GM20000 (cell line): ENCODE measurements at regions not wholly inside any gene's neighbourhood (a gene's known extent, or its start where the extent isn't known, plus 50 kb on each side); places are given as distances from the start of the nearest gene placed in this dataset.
"Not testable (repeated sequence)": the region's sequence is repeated elsewhere in the genome, so short reads cannot be mapped to it uniquely, and the experiment has no call there.

Experiments used
- DNase-seq: peaks from one replicate; pipeline ENCODE4 v3.0.0; 2012; ENCODE audit warnings: low spot score
- CTCF ChIP-seq: IDR thresholded peaks from 2 replicates; pipeline ENCODE4 v1.5.1; 2012; ENCODE audit warnings: mild to moderate bottlenecking, control low read depth; ENCODE audit errors: extremely low read depth, missing control alignments

DNA sequence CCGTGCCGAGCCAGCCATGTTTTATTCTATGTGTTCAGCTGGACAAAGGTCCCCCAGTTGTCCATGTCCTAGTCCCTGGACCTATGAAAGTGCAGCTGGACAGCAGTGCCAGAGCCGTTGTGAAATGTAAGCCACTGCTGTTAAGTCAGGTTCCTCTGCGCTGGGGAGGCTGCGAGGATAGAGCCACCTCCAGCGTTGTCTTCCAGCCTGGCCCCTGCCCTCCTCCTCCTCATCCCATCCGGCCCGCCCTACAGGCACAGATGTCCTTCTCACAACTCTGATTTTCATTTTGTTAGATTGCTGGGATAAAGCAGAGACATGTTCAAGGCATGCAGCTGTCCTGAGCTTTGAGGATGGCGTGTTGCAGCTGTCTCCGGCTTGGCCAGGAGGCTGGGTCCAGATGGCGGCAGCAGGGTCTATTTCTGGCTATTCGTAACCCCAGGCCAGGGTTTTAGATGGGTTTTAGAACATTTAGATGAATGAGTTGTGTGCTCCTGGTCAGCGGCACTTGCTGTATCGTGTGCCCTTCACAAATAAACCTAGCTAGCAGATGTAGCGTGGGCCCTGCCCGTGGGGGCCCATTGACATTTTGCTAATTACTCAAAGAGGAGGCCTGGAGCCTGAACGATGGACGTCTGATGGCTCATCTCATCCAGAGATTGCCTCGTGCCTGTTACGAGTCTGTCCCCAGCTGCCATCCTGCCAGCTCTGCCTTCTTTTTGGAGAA is 185.7 kb downstream of the LAT start:
- not testable (repeated sequence) for DNase-seq

- not testable (repeated sequence) for DNase-seq
These were observed 184.6 kb downstream of the LAT start for GRCh38 chr16:29169295-29169994.

DNA sequence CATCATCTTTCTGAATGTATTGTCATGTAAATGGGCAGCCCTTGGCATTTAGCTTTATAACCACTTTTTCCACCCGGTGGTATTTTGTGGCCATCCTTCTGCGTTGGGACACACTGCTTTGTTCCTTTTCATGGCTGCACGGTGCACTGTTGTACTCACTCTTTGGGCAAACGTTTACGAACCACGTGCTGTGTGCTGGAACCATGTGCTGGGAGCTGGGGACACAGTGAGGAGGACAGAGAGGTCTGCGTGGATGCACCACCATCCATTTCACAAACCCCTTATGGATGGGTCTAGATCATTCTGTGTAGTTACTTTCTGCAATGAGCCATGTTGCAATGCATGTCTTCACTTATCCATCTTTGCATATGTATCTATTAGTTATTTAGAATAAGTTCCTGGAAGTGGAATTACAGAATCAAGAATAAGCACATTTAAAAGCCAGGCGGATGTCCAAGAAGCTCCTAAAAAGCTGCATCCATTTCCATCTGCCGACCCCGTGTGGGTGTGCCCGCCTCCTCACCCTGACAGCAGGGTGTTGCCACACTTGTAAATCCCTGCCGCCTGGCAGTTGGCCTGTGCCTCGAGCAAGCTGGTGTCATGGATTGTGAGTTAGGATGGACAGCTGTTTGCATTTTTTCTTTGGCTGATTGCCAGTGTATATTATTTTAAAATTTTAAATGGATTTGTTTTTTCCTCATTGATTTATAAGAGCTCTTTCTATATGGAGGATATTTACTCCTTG is 183.8 kb downstream of the LAT start:
- not testable (repeated sequence) for DNase-seq

- not testable (repeated sequence) for DNase-seq
These were observed 179.7 kb downstream of the LAT start for GRCh38 chr16:29164442-29165089.

DNA sequence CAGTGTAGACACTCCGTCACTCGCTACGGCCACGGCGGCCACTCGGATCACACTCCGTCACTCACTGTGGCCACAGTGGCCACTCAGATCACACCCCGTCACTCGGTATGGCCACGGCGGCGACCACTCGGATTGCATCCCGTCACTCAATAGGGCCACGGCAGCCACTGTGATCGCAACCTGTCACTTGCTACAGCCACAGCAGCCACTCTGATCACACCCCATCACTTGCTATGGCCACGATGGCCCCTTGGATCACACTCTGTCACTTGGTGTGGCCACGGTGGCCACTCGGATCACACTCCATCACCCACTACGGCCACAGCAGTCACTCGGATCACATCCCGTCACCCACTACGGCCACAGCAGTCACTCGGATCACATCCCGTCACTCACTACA is 175.3 kb downstream of the LAT start:
- DNase-seq = not testable (repeated sequence)

GRCh38 chr16:29159603-29160002 is 174.8 kb downstream of the LAT start:
- DNase-seq = not testable (repeated sequence)

DNA sequence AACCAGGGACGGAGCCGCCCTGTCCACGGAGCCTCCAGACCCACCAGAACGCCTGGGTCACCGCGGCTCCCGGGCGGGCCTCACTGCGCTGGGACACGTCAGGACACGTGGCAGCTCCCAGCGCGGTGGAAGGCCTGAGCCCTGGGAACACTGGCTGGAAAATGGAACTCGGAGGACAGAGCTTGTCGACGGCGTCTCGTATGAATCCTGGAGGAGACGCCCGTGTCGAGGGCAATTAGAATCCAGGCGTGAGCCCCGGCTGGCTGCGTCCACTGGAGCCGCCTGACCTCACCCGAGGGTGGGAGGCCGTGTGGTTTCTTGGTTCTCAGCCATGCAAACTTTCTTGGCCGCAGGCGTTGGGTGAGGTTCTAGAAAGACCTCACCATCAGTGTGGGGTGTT is 173.9 kb downstream of the LAT start:
- TF ChIP-seq CTCF = no peak
- DNase-seq = no peak

DNA sequence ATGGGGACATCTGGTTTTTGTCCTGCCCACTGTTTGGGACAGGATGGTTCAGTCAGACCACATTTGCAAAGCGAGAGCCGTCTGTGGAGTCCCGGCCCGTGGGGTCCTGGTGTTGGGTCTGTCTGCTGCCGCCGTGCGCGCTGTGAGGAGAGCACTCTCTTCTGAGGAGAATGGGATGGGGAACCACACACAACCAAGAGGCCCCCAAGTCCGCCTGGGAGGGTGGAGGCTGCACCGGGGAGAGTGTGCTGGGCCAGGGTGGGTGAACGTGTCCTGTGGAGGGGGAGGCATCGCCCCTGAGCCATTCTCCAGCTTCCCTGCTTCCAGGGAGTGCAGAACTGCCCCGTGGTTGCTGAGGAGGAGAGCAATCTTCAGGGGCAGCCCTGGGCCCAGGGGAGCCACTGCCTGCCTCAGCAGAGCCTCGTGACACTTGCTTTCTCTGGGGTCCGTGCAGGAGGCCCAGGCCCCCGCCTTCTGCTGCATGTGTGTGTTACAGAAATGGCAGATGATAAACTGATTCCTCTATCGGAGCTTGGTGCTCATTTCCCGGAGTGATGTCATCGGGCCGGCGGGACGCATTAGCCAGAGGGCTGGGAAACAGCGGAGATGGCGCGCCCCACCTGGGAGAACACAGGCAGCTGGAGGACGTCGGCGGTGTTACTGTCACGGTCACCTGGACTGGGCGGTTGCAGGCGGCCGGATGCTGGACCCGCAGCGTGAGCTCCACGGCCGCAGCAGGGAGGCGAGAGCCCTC is 173.4 kb downstream of the LAT start:
- not testable (repeated sequence) for DNase-seq

- not testable (repeated sequence) for DNase-seq
These were observed 172.4 kb downstream of the LAT start for GRCh38 chr16:29157051-29157923.

GRCh38 chr16:29156511-29156910 is 171.7 kb downstream of the LAT start:
- DNase-seq = no peak
- TF ChIP-seq CTCF = no peak

- not testable (repeated sequence) for DNase-seq
These were observed 171.0 kb downstream of the LAT start for GRCh38 chr16:29155866-29156200.

DNA sequence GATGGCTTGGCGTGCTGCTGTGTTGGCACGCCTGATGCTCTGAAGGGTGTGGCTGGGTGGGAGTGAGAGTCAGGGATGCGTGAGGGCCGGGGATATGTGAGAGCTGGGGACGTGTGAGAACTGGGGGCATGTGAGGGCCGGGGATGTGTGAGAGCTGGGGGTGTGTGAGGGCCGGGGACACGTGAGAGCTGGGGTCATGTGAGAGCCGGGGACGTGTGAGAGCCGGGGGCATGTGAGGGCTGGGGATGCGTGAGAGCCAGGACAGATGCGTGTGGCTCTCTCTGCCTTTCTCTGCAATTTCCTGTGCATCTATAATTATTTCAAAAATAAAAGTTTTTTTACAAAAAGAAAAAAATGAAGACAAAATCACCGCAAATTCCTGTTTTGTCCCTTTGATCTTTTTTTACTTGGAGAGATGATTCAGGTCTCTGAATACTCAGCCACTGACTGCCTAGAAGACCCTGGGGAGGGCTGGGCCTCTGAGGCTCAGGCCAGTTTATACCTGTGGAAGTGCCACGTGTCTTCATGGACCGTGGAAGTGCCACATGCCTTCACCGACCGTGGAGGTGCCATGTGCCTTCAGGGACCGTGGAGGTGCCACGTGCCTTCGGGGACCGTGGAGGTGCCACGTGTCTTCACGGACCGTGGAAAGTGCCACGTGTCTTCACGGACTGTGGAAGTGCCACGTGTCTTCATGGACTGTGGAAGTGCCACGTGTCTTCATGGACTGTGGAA is 170.4 kb downstream of the LAT start:
- not testable (repeated sequence) for DNase-seq
